HG02840 (cell line): ENCODE measurements at regions not wholly inside any gene's neighbourhood (a gene's known extent, or its start where the extent isn't known, plus 50 kb on each side); places are given as distances from the start of the nearest gene placed in this dataset.

ENCODE experiments used
- ATAC-seq: cut with Tn5 transposase; IDR thresholded peaks from one replicate; pipeline ENCODE4 v1.9.1; 2021; ENCODE audit warnings: mild to moderate bottlenecking, moderate library complexity, moderate number of reproducible peaks; ENCODE audit not compliant: unreplicated experiment, low FRiP score

DNA sequence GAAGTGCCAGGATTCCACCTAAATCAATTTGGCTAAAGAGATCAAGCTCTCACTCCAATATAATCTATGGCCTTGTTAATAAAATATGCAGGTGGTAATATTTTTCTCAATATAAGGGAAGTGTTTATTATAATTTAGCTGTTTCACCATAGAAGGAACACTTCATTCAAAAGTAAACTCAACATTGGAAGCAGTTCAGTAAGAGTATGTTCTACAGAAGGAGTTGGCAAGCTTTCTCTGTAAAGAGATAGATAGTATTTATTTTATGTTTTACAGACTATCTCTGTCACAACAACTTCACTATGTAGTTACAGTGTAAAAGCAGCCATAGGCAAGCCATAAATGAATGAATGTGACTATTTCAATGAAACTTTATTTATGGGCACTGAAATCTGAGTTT, 313.6 kb upstream of the ANO3 start:
- no peak for ATAC-seq

DNA sequence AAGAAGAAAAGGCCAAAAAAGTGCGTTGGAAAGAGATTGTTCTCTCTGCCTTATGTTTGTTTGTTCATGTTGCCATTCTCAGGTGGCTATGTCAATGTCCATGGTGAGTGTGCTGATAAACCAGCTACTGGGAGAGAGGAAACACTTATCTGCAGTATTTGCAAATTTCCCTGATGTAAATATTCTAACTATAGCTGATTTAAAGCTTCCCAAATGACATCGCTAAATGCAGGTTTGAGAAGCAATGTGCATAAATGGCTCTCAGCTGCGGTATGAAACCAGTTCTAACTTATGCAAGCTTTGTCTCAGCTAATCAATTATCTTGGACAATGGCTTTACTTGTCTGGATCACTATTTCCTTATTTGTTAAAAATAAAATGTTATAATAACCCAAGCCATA, 312.5 kb upstream of the ANO3 start:
- ATAC-seq: no peak

DNA sequence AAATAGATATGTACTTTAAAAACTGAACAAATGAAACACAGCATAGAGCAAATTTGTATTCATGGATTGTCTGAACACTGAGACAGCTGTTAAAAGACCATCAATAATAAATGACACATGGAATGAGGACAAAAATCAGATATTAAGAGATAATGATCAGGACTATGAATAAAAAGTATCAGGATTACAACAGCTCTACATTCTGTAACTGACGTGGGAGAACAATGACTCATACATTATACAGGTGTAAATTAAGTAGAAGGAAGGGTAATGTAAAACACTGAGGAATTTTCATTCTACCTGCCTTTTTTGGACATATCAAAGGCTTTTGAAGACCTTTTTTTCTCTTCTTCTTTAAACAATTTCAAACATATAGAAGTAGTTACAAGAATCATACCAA, 310.9 kb upstream of the ANO3 start:
- no peak for ATAC-seq

DNA sequence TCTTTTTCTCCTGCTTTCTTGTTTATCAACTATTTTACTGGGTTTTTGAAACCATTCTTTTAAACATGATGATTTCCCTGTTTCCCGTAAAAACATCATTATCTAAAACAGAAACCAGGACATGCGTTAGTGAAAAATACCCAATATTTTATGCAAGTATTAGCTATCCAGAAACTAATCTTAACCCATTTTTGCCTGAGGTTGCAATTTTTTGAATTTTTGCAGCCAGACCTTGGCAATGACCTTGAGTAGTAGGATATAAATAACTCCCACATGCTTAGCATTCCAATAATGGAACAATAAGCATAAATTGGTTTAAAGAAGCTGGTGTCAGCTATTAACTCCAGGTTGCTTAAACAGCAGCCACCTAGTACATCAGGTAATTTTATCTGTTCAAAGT, 308.9 kb upstream of the ANO3 start:
- no peak for ATAC-seq

DNA sequence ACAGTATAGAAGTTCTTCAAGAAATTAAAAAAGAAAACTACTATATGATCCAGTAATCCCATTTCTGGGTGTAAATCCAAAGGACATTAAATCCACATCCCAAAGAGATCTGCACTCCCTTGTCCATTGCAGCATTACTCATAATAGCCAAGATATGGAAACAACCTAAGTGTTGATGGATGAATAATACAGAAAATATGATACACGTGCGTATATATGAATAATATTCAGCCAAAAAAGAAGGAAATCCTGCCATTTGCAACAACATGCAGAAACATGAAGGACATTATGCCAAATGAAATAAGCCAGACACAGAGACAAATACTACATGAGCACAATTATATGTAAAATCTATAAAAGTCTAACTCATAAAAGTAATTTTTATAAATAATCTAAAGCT, 306.3 kb upstream of the ANO3 start:
- ATAC-seq: no peak

DNA sequence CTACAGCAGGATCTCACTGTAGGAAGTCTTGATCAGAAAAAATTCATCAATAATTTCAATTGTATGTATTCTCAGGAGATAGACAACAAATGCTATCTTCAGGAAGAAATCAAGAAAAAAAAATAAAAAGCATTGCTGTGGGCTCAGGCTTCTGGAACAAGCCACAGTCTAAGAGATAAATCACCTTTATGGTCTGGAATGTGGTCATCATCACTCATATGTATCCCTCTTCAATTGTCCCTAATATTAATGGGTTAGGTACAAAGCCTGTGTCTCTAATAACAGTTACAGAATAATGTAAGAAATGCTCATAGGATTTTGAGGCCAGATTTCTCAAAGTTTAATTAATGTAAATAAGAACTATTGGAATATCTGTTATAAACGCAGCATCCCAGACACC, 305.9 kb upstream of the ANO3 start:
- no peak for ATAC-seq

DNA sequence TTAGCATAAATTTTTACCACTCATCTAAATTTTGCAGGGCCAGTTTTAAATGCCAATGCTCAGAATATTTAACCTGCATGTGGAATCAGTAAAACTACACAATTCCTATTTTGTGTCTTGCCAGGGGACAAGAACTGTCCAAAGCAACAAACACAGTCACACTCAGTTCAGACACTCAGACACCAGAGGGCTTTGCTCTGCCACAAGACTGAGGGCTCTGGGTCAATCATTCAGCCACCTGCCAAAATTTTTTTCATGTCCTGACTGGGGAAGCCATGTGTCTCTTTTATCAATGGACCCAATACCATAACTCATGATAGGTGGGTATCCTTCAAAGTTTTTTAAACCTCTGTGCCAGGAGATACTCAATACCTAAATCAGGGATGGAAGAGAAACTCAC, 304.0 kb upstream of the ANO3 start:
- ATAC-seq: no peak

DNA sequence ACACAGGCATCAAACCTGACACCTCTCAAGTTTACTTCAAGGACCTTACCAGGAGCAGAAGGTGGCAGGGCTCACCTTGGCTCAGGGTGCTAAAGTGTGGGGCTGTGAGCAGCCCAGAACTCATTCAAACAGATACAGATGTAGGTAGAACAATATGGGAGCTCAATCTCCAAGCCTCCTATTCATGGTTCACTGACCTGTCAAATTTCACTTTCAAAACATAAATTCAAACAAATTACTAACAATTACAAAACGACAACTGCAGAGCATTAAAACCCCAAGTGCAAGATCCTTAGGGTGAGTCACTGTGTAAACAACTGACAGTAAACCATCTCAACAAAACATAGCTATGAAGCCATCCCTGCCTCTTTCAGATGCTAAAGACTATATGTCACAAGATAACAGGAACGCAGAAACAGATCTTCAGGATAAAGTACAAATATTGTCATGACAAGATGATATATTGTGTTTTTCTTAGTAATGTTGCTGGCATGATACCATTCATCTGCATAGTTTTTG, 303.5 kb upstream of the ANO3 start:
- ATAC-seq: no peak

DNA sequence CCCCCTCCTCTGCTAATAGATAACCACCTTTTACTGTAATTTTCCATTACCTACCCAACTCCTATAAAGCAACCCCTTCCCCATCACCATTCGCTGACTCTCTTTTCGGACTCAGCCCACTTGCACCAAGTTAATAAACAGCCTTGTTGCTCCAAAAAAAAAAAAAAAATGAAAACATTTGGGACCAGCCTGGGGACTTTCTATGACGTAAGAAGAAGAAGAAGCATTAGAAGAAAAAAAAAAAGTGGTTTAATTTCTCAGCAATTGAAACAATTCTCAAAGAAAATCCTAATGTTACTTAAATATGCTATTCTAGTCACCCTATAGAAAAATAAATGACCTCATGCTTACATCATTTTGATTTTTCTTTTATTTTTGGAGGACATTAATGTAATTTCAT, 301.5 kb upstream of the ANO3 start:
- no peak for ATAC-seq

DNA sequence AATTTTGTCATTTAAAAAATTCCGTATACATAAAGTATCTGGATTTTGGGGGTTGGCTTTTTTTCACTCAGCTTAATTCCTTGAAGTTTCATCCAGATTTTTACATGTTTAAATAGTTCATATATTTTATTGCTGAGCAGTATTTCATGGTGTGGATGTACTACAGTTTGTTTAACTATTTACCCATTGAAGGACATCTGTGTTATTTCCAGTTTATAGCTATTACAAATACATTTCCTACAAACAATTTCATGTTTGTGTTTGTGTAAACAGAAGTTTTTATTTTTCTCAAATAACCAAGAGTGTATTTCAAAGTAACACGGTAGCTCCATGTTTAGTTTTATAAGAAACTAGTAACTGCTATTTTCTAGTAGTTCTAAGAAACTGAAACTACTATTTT, 299.7 kb upstream of the ANO3 start:
- ATAC-seq: no peak

DNA sequence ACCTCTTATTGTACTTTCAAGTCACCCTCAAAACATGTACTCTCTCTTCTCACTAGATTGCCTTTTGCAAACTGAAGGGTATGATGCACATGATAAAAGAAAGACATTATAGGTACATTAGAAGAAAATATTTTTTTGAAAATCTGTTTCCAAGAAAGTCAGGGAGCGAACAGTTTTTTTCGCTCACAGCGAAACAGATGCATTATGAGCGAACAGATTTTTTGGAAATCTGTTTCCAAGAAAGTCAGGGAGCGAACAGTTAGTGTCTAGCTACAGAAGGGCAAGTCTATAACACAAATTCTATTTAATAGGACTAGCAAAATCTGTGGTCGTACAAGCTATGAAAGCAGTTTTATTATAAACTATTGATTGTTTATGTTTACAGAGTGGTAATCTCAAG, 296.2 kb upstream of the ANO3 start:
- no peak for ATAC-seq

DNA sequence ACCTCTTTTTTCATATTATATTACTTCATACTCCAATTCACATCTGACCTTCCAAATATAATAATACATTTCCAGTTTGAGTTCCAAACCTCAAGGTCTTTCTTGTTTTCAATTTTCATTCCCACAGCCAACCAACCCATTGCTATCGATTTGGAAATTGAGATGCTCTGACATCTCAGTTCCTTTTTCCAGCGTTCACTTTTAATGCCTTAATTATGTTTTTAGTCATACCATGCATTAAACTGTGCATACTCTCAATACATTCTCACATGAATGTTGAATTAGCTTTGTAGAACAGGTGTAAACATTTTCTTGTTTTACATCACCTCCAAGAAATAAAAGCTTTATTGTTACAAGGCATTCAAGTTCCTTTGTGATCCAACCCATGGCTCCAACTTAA, 294.2 kb upstream of the ANO3 start:
- ATAC-seq: no peak

DNA sequence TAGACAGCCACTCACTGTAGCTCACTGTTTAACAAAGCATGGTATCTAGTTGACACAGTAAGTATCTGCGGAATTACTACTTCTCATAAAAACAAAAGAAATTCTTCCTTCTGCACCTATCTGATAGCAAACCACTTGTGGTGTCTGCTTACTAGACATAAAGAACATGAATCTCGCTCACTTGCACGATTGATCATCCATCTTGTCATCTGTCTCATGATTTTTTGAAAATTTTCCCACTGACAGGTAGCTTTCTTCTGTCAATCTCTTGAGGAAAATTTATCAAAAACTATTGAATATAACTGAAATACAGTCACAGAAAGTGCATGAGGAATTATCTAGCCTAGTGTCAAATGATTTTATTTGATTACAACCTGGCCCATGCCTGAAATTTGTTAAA, 291.6 kb upstream of the ANO3 start:
- no peak for ATAC-seq

DNA sequence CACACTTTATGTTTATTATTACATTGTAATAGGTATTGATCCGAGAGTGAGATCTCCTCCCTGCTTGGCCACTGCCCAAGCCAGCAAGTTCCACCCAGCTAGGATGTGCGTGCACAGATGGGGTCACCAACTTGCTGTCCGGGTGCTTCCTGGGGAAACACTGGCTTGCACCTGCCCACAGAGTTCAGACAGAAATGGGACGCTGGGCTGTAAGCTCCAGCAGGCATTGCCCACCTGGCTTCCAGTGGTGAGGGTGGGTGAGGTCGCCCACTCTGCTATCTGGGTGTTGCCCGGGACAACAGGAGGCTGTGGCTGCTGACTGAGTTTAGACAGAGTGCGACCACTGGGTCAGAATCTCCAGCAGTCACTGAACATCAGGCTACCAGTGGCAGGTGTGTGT, 289.8 kb upstream of the ANO3 start:
- no peak for ATAC-seq

DNA sequence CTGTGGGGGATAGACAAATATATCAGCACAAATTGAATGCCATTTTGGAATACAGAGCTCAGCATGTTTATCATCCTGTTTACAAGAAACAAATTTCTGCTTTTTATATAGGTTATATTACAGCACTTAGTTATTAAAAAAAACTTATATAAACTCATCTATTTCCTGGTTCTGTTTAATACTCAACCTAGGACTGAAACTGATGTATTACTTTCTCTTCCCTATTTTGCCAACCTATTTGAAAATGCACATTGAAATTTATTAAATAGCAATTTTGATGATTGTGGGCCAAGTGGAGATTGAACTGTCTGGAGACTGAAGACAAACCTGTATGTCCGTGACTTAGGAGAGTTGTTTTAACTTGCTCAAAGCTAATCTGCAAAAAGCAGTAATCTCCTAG, 288.3 kb upstream of the ANO3 start:
- no peak for ATAC-seq

DNA sequence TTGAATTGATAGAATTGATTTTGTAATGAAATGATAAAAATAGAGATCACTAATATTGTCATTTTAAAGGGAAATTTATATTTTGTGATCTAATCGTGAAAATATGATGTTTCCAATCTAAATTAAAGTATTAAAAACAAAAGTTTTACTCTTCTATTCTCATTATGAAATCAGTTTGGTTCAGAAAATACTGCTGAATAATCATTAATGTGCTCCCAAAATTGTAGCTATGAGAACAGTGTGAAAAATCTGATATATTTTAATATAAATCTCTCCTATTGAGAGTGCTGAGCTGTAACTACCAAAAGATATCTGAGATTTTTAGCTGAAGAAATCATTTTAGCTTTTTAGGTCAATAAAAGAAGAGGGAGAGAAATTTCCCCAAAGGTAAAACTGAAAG, 287.5 kb upstream of the ANO3 start:
- ATAC-seq: no peak

DNA sequence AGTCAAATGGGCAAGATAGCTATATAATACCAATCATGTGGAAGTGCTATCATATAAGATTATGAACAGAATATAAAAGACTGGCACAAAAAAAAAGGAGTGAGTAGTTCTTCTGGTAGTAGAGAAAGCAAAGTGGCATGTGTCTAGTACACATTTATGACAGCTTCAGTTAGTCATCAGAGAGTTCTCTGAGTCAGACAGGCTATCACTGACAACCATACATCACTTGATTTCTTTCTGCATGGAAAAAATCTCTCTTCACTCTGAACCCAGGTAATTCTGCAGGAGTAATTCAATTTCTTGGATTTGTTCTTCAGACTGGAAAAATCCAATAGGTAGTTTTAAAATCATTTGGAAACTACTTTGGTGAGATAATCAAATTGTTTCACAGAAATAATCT, 286.8 kb upstream of the ANO3 start:
- no peak for ATAC-seq

DNA sequence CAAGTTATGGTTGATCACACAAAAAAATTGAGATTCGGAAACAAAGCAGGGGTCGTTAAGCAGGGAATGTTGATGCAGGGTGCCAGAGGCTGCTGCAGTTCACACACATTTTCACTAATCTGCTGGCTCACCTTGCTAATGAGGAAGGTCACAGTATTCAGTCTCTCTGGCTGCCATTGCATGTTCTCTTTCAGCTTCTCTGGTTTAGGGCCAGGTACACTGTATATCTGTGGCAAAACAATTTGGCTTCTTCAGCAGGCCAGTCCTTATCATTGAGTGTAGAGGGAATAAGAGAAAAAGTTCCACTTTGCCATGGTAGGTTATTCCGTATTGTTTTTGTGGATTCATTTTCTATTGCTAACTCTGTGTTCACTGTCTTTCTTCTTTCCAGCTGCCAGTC, 283.7 kb upstream of the ANO3 start:
- ATAC-seq: no peak

DNA sequence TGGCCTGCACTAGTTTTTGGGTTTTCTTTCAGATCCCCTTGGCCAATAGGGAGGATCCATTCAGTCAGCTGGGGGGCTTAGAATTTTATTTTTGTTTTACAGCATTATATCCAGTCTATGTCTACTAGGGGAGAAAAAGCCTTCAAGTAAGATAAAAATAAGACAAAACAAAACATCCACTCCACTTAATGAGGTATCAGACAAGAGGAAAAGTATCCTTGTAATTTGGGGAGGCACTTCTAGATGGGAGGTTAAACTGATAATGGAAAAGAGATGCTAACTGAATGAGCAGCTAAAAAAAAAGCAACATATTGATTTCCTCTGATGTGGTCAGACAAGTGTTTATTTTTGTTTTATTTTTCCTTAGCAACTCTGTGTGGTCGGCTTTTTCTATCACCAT, 278.0 kb upstream of the ANO3 start:
- no peak for ATAC-seq

DNA sequence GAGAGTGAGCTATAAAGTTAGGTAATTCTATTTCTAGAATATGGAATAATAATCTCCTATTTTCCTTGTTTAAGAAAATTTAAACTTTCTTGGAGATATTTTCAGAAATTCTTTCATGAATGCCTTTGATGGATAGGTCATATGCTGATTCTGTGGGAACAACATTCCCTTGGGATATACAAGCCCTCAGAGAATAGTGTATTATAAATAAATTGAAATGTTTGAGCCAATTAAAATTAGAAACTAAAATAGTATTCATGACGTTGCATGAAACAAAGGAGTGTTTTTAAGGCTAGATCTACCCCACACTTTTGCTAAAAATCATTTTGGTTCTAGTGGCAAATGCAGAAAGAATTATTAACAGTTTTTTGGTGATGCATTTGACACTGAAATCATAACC, 269.3 kb upstream of the ANO3 start:
- ATAC-seq: no peak

DNA sequence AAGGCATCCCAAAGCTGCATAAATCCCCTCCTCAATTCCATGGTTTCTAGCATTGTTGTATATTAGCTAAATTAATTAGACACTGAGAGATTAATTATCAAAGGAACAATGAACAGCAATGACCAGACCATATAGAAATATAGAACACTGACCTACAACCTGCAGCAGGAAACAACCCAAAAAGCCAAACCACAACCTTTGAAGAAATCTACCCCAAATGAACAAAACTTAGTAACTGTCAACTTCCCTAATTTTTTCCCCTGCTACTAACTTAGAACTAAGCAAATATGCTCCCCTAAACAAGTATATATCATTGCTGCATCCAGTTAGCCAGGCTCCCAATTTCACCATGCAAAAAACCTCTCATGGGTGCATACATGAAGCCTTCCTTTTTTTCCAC, 268.0 kb upstream of the ANO3 start:
- ATAC-seq: no peak

DNA sequence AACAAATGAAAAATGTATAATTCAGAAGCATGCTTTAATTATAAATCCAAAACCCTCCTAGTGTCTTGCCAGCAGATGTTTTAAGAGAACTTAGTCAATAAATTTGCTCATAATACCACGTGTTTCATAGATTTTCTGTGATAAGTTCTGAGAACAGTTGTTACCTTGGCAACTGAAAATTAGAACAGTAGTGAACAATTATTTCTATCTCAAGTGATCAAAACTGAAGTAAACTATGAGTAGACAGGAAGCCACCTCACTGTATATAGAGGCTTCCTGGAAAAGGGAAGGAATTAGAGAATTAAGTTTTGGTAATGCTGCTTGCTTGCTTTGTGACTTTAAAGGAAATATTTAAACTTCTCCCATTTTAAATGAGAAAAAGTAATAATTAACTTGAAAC, 266.0 kb upstream of the ANO3 start:
- no peak for ATAC-seq

DNA sequence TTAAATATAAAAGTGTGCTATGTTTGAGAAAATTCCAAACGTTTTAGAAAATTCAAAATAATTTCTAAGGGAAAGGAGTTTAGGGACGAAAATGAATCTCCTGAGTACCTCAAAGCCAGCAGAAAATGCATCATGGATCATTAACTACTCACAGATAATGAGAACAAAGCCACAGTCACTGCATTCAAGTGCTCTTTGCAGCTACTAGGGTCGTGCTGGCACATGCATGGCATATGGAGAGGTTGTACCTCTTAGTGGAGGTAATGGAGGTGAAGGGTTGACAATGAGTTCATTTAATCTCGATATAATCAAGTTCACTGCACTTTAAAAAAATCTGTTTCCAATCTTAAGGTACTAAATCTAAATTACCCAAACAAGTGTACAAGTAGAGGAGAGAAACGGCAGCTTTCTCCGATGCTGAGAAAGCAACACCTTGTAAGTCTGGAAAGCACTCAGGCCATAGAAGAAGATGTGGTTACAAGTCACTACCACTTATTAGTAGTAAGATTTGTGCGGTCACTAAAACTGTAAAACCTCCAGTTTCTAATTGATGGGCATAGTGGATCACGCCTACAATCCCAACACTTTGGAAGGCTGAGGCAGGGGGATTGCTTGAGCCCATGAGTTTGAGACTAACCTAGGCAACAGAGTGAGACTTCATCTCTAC, 261.1 kb upstream of the ANO3 start:
- no peak for ATAC-seq
